NCI-H748 (cell line): ENCODE measurements at regions not wholly inside any gene's neighbourhood (a gene's known extent, or its start where the extent isn't known, plus 50 kb on each side); places are given as distances from the start of the nearest gene placed in this dataset.
"Not testable (repeated sequence)": the region's sequence is repeated elsewhere in the genome, so short reads cannot be mapped to it uniquely, and the experiment has no call there.

Experiments
- DNase-seq: peaks from one replicate; lab custom pipeline; 2025; ENCODE audit not compliant: unreplicated experiment; lab: John Stamatoyannopoulos, UW

GRCh38 chr10:80946073-80946472 is 408.4 kb downstream of the SH2D4B start:
- DNase-seq = no peak

DNA sequence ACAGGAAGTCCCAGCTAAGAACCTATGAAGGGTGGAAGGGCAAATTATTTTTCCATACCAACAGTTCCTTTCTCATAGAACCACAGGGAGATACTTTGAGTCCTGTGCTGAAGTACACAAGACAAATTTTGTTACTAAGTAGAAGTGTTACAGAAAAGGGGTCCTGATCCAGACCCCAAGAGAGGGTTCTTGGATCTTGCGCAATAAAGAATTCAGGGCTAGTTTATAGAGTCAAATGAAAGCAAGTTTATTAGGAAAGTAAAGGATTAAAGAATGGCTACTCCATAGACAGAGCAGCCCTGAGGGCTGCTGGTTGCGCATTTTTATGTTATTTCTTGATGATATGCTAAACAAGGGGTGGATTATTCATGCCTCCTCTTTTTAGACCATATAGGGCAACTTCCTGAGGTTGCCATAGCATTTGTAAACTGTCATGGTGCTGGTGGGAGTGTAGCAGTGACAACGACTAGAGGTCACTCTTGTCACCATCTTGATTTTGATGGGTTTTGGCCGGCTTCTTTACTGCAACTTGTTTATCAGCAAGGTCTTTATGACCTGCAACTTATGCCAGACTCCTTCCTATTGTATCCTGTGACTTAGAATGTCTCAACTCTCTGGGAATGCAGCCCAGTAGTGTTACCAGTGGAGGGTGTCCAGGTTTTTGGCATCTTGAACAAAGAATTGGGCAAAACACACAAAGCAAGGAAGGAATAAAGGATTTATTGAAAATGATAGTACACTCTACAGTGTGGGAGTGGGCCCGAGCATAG is 409.4 kb downstream of the SH2D4B start:
- no peak for DNase-seq

- DNase-seq = no peak
These were observed 412.1 kb downstream of the SH2D4B start for GRCh38 chr10:80949785-80950184.

DNA sequence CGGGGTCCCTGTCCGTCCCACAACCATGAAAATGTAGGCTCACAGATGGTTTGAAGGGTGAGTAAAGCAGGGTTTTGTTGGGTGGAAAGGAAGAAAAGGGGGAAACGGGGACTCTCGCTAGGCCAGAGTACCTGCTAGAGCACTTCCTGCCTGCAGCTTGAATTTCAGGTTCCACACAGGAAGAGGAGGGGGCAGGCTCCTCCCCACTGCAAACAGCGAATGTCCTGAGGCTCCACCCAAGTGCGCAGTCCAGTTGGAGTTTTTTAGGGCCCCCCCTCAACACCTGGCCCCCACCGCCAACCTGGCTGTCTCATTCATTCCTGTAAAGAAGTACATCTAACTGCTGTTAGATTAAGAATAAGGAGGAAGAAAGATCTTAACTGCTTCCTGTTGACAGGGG is 414.7 kb downstream of the SH2D4B start:
- DNase-seq = no peak

- DNase-seq = no peak
These were observed 419.5 kb downstream of the SH2D4B start for GRCh38 chr10:80957161-80957560.

DNA sequence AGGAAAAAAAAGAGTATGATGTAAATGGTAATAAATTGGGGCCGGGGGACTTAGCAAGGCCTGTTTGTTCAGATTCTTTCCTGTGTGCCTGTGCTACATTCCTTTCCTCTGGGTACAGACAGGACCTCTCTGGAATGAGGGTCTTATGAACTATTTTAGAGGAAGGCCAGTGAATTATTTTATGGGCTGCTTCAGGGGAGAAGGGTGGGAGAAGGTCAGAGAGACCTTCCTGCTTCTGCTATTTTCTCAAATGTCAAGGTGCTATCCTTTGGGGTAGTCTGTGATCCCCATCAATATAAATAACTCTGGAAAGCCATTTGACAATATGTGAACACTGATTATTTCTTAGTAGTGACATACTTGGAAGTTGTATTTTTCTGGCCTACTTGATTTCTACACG is 426.5 kb downstream of the SH2D4B start:
- DNase-seq = no peak

GRCh38 chr10:80964955-80965614 is 427.4 kb downstream of the SH2D4B start:
- DNase-seq = no peak

DNA sequence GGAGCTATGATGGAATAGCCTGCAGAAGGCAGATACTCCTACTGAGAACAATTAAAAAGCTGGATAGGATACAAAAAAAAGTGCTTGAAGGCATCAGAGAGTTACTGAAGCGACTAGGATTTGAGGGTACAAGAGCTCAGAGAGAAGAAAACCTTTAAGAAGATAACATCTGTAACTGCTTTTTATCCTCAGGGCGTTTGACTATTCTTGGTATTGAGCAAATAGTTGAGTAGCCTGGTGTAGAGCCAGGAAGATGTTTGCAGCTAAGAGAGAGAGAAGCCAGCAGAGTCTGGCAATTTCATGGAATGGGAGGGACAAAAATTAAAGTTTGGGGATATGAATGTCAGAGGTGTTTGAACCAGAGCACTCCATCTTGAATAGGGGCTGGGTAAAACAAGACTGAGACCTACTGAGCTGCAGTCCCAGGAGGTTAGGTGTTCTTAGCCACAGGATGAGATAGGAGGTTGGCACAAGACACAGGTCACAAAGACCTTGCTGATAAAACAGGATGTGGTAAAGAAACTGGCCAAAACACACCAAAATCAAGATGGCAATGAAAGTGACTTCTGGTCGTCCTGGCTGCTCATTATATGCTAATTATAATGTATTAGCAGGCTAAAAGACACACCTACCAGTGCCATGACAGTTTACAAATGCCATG is 428.8 kb downstream of the SH2D4B start:
- DNase-seq = no peak

DNA sequence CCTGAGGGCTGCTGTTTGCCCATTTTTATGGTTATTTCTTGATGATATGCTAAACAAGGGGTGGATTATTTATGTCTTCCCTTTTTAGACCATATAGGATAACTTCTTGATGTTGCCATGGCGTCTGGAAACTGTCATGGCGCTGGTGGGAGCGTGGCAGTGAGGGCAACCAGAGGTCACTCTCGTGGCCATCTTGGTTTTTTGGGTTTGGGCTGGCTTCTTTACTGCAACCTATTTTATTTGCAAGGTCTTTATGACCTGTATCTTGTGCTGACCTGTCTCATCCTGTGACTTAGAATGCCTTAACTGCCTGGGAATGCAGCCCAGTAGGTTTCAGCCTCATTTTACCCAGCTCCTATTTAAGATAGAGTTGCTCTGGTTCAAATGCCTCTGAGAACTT is 429.7 kb downstream of the SH2D4B start:
- not testable (repeated sequence) for DNase-seq

DNA sequence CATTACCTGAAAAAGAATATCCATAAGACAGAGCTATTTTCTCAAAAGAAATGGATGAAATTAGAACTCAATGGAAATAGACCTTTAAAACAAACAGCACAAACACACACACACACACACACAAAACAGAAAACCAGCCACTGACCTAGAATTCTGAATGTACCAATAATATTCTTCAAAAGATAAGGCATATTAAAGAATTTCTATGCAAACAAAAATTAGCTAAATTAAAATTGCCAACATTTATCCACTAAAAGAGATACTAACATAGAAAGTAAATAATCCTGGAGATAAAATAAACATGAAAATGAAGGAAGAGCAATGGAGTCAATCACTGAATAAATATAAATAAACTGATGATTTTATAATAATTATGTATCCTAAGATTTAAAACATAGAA is 431.2 kb downstream of the SH2D4B start:
- DNase-seq = no peak

- DNase-seq = no peak
These were observed 433.8 kb downstream of the SH2D4B start for GRCh38 chr10:80971461-80971860.

GRCh38 chr10:80976658-80977057 is 439.0 kb downstream of the SH2D4B start:
- DNase-seq = no peak

DNA sequence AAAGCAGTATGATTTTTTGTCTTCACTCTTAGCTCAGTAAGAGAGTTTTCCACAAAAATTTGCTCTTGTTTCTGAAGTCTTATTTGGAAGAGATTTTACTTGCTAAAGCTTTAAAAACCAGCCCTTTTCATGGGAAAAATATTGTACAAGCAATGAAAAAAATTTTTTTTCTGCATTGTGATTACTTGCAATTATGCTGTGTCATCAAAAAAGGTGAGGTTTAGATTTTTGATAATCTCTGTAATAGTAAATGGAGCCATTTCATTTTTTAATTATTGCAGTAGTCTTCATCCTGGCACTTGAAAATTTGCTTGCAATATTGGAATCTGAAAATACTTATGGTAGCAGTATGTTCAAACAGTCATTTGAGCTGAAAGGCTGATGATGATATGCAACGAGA is 447.4 kb downstream of the SH2D4B start:
- no peak for DNase-seq

GRCh38 chr10:80986596-80986995 is 448.9 kb downstream of the SH2D4B start:
- no peak for DNase-seq

DNA sequence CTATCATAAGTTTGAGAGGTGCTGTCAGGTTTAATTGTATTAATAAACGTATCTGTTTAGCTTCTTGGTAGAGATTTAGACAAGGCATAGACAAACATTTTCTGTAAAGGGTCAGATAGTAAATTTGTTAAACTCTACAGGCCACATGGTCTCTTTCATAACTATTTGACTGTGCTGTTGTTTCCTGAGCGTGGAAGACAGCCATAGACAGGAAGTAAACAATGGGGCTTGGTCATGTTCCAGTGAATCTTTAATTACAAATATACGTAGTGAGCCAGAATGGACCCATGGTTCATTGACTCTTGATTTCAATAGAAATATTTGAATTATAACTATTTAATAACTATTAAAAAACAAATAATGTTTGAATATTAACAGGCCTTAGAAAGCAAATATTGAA is 451.1 kb downstream of the SH2D4B start:
- no peak for DNase-seq

- no peak for DNase-seq
These were observed 459.0 kb downstream of the SH2D4B start for GRCh38 chr10:80996615-80997193.

- DNase-seq = no peak
These were observed 463.1 kb downstream of the SH2D4B start for GRCh38 chr10:81000781-81001180.

DNA sequence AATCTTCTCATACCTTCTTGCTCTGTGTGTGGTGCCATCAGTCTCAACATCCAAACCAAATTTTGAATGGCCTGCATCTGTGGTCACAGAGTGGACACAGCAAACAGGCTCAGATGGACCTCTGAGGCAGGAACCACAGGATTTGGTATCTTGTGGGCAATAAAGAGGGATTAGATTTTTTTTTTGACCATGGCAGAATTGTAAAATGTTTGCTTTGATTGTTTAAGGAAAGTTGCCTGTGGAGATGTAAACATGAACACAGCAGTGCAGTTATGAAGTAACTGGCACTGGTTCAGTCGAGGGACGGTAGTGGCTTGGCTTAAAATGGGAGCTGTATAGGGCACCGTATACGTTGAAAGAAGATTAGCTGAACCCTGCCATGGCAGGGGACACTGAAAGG is 464.7 kb downstream of the SH2D4B start:
- DNase-seq = no peak

GRCh38 chr10:81007872-81008271 is 470.2 kb downstream of the SH2D4B start:
- no peak for DNase-seq

DNA sequence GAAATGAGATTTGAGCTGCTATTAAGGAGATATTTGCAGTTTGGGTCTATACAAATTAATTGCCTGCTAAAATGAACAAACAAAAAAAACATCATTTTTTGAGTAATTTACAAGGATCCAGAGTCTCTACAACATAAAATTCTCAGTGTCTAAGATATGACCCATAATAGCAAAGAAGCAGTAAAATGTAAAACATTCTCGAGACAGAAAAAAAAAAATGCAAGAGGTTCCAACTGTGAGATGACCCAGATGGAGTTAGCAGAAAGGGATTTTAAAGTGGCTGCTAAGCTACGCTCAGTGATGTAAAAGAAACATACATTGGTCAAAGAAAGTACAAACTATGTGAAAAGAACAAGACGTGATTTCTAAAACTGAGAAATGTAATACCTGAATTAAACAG is 471.0 kb downstream of the SH2D4B start:
- no peak for DNase-seq

DNA sequence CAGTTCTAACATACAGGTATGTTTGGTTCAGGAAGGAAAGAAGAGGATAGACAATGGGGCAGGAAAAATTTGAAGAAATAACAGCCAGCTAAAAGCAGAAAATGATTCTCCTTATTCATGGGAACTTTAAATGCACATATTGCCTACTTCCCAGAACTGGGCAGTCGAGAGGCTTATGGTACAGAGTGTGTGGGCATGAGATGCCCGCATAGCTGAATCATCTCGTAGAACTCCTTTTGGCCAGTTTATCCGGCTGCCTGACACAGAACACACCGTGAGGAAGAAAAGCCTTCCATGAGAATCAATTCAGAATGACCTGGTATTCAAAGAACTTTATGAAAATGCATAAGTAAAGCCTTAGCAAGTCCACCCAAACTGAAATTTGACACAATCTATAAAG is 471.6 kb downstream of the SH2D4B start:
- DNase-seq = no peak

DNA sequence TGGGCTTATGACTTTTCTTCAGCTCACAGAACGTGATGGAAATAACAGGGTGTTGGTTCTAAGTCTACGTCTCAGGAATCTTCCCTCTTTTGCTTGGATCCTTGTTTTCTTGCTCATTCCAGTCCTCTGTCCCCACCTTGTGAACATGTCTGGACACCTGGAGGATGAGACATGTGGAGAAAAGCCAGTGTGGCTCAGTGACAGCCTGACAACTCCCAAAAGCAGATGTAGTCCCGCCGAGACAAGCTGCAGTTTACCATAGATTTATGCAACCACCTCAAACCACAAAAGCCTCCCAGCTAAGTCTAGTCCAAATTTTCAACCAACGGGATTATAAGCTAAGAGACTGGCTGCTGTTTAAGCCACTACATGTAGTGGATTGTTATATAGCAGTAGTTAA is 476.1 kb downstream of the SH2D4B start:
- no peak for DNase-seq
